ENCODE measurements at regions not wholly inside any gene's neighbourhood (a gene's known extent, or its start where the extent isn't known, plus 50 kb on each side); places are given as distances from the start of the nearest gene placed in this dataset.

GRCh38 chr4:54818481-54818880 lies 160.7 kb downstream of the KIT start:
- TF ChIP-seq TRIM28 (IDR thresholded peaks at IDR 0.05; ENCODE audit: borderline replicate concordance, low read length) (no peak), ZNF24 (tag by site-specific recombination; IDR thresholded peaks at IDR 0.05) (no peak)

Measured in HEK293 (cell line).